ENCODE measurements at regions not wholly inside any gene's neighbourhood (a gene's known extent, or its start where the extent isn't known, plus 50 kb on each side); places are given as distances from the start of the nearest gene placed in this dataset.
"Not testable (repeated sequence)": the region's sequence is repeated elsewhere in the genome, so short reads cannot be mapped to it uniquely, and the experiment has no call there.

GRCh38 chr2:228755661-228756060, 515.4 kb downstream of the PID1 start:
- not testable (repeated sequence) for TF ChIP-seq CTCF (IDR thresholded peaks at IDR 0.05); POLR2AphosphoS5 (IDR thresholded peaks at IDR 0.05; ENCODE audit: low read depth, low read length); REST (IDR thresholded peaks at IDR 0.05; ENCODE audit: insufficient read depth in 1 of 2, low read depth in 2 of 2, low read length in 1 of 2); SIN3A (IDR thresholded peaks at IDR 0.05; ENCODE audit: borderline replicate concordance, insufficient read depth, low read depth, low read length)

Measured in Panc1 (cell line).